ENCODE measurements at regions not wholly inside any gene's neighbourhood (a gene's known extent, or its start where the extent isn't known, plus 50 kb on each side); places are given as distances from the start of the nearest gene placed in this dataset.

DNA sequence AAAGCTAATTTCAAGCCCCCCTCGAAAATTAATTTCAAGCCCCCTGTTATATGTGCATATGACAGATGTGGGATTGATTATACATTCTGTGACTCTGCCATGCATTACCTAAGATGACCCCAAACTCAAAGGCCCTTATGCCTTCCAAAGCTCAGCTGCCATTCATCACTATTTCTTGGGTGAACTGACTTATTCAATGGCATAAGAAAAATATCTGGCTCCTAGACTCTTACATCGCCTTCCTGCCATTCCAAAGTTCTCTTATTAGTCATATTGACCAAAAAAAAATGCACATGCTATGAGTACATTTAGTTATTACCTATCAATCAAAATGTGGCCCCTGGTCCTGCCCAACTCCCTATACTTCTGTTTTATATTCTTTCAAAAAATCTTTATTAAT, 291.8 kb upstream of the CHAC2 start:
- Histone ChIP-seq H3K4me1 (no peaks in the 10 kb centered on the region), H3K4me3 (no peak overlapping the region), H3K9me3 (no peaks in the 10 kb centered on the region), H3K36me3 (no peaks in the 10 kb centered on the region), H3K27me3 (no peaks in the 10 kb centered on the region), H3K27ac (no peak overlapping the region)
- intact Hi-C loops (cut with DNase I; ENCODE audit: low total_unique reads), result no loop called here
- no peak for DNase-seq
- TF ChIP-seq, protein P1, sequence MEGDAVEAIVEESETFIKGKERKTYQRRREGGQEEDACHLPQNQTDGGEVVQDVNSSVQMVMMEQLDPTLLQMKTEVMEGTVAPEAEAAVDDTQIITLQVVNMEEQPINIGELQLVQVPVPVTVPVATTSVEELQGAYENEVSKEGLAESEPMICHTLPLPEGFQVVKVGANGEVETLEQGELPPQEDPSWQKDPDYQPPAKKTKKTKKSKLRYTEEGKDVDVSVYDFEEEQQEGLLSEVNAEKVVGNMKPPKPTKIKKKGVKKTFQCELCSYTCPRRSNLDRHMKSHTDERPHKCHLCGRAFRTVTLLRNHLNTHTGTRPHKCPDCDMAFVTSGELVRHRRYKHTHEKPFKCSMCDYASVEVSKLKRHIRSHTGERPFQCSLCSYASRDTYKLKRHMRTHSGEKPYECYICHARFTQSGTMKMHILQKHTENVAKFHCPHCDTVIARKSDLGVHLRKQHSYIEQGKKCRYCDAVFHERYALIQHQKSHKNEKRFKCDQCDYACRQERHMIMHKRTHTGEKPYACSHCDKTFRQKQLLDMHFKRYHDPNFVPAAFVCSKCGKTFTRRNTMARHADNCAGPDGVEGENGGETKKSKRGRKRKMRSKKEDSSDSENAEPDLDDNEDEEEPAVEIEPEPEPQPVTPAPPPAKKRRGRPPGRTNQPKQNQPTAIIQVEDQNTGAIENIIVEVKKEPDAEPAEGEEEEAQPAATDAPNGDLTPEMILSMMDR (IDR thresholded peaks at IDR 0.05), result no peak

GRCh38 chr2:53475321-53475720, 292.3 kb upstream of the CHAC2 start:
- TF ChIP-seq, protein P1 (IDR thresholded peaks at IDR 0.05), result no peak
- H3K27me3 ChIP-seq, result no peaks in the 10 kb centered on the region
- intact Hi-C loops (cut with DNase I; ENCODE audit: low total_unique reads), result no loop called here
- H3K4me3 ChIP-seq, result no peak overlapping the region
- no peaks in the 10 kb centered on the region for H3K4me1 ChIP-seq
- no peaks in the 10 kb centered on the region for H3K9me3 ChIP-seq
- no peaks in the 10 kb centered on the region for H3K36me3 ChIP-seq
- no peak overlapping the region for H3K27ac ChIP-seq
- no peak for DNase-seq

- TF ChIP-seq, protein P1 (IDR thresholded peaks at IDR 0.05), result no peak
- Histone ChIP-seq H3K4me3 (no peak overlapping the region), H3K9me3 (no peaks in the 10 kb centered on the region), H3K36me3 (no peaks in the 10 kb centered on the region), H3K27me3 (no peaks in the 10 kb centered on the region), H3K27ac (no peak overlapping the region), H3K4me1 (no peaks in the 10 kb centered on the region)
- intact Hi-C loops (cut with DNase I; ENCODE audit: low total_unique reads), result no loop called here
- DNase-seq, result no peak
Observed at GRCh38 chr2:53474914-53475313, 292.7 kb upstream of the CHAC2 start.

DNA sequence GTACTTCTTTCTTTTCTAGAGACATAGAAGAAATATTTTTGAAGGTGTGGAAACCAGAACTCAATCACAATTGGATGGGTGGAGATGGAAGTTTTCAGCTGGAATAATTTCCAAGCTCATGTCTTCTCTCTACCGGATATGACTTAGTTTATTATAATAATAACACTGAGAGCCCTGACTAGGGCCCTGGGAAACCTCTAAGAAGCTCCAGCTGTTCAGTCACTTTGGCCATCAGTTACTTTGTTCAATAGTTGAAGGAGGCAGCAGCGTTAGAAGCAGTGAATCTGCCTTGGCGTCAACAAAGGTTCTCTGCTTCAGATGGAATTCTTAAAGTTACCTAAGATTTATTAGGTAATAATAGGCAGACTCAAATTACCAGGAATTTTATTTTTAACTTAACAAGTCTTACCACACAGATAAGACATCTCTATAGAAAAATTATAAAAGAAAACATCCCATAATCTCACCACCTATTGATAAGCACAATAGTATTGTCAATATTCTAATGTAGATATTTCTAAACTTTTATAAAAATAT, 293.8 kb upstream of the CHAC2 start:
- TF ChIP-seq, protein P1 (IDR thresholded peaks at IDR 0.05), result no peak
- intact Hi-C loops (cut with DNase I; ENCODE audit: low total_unique reads), result no loop called here
- Histone ChIP-seq H3K27ac (no peak overlapping the region), H3K9me3 (no peaks in the 10 kb centered on the region), H3K27me3 (no peaks in the 10 kb centered on the region), H3K4me3 (no peak overlapping the region), H3K4me1 (no peaks in the 10 kb centered on the region), H3K36me3 (no peaks in the 10 kb centered on the region)
- no peak for DNase-seq

GRCh38 chr2:53473236-53473635, 294.4 kb upstream of the CHAC2 start:
- H3K9me3 ChIP-seq, result no peaks in the 10 kb centered on the region
- TF ChIP-seq, protein P1 (IDR thresholded peaks at IDR 0.05), result no peak
- no peaks in the 10 kb centered on the region for H3K36me3 ChIP-seq
- H3K27me3 ChIP-seq, result no peaks in the 10 kb centered on the region
- intact Hi-C loops (cut with DNase I; ENCODE audit: low total_unique reads), result no loop called here
- no peak overlapping the region for H3K27ac ChIP-seq
- H3K4me3 ChIP-seq, result no peak overlapping the region
- no peaks in the 10 kb centered on the region for H3K4me1 ChIP-seq
- DNase-seq, result no peak
